ENCODE measurements at regions not wholly inside any gene's neighbourhood (a gene's known extent, or its start where the extent isn't known, plus 50 kb on each side); places are given as distances from the start of the nearest gene placed in this dataset.

- TF ChIP-seq ETS1 (CRISPR knock-in tag; IDR thresholded peaks at IDR 0.05) (no peak), CTCF (CRISPR knock-in tag; IDR thresholded peaks at IDR 0.05) (no peak), ARNTL (CRISPR knock-in tag; IDR thresholded peaks at IDR 0.05) (no peak), FOXP1 (IDR thresholded peaks at IDR 0.05) (no peak), FOXP1 (CRISPR knock-in tag; IDR thresholded peaks at IDR 0.05) (no peak), ZBTB33 (CRISPR knock-in tag; IDR thresholded peaks at IDR 0.05) (no peak), MEIS1 (CRISPR knock-in tag; IDR thresholded peaks at IDR 0.05; ENCODE audit: borderline replicate concordance) (no peak), ETV6 (CRISPR knock-in tag; conservative IDR thresholded peaks at IDR 0.05) (no peak)
Measured at GRCh38 chr6:105482921-105483320, 80.0 kb upstream of the PREP start.
